PC-9 (cell line): ENCODE measurements at regions not wholly inside any gene's neighbourhood (a gene's known extent, or its start where the extent isn't known, plus 50 kb on each side); places are given as distances from the start of the nearest gene placed in this dataset.

Experiments
- BruUV-seq: library from RNA; stranded (reverse); fragments of 400-500 nt; replicated peaks from 2 replicates; lab custom pipeline; 2021; lab: Mats Ljungman, UMichigan
- CTCF ChIA-PET: fragments of 300-600 bp; sonication (Branson Sonifier 250); formaldehyde crosslinking; loops from one replicate; lab custom pipeline; 2022; ENCODE audit warnings: antibody characterized with exemption; lab: Charles Lee
- POLR2A ChIA-PET: fragments of 300-600 bp; sonication (Branson Sonifier 250); formaldehyde crosslinking; loops from one replicate; lab custom pipeline; 2022; ENCODE audit warnings: antibody characterized with exemption; ENCODE audit not compliant: unreplicated experiment; lab: Charles Lee
- DNase-seq, 2 experiments: peaks; one replicate each; pipeline versions ENCODE4 v3.0.0 to v3.0.0-alpha.2; 2015 to 2022; ENCODE audit warnings: mixed read lengths in 1 of 2
- H2AFZ ChIP-seq: fragments of 200-600 bp; sonication (generic); 2 replicates; pipeline ENCODE4 v1.8.1; 2017; ENCODE audit warnings: antibody characterized with exemption
- H3F3A ChIP-seq: fragments of 200-600 bp; sonication (generic); 2 replicates; pipeline ENCODE4 v1.8.1; 2017; ENCODE audit warnings: antibody characterized with exemption, mild to moderate bottlenecking, low read depth; ENCODE audit not compliant: insufficient read depth
- H3K27ac ChIP-seq: fragments of 200-600 bp; sonication (generic); 2 replicates; pipeline ENCODE4 v1.6.1; 2016; ENCODE audit warnings: mixed run types
- H3K27me3 ChIP-seq: fragments of 200-600 bp; sonication (generic); 2 replicates; pipeline ENCODE4 v1.6.1; 2016; ENCODE audit warnings: low read depth, mixed run types; ENCODE audit not compliant: insufficient read depth
- H3K36me3 ChIP-seq: fragments of 200-600 bp; sonication (generic); 2 replicates; pipeline ENCODE4 v1.6.1; 2016; ENCODE audit warnings: low read depth, mixed run types
- H3K4me1 ChIP-seq: fragments of 200-600 bp; sonication (generic); replicated peaks from 2 replicates; pipeline ENCODE4 v1.6.1; 2016; ENCODE audit warnings: mixed run types; ENCODE audit not compliant: insufficient read depth
- H3K4me2 ChIP-seq: fragments of 200-600 bp; sonication (generic); 2 replicates; pipeline ENCODE4 v1.6.1; 2017; ENCODE audit warnings: mixed run types
- H3K4me3 ChIP-seq: fragments of 200-600 bp; sonication (generic); 2 replicates; pipeline ENCODE4 v1.6.1; 2016; ENCODE audit warnings: mixed run types
- H3K79me2 ChIP-seq: fragments of 200-600 bp; sonication (generic); 2 replicates; pipeline ENCODE4 v1.6.1; 2017; ENCODE audit warnings: low read depth, mixed run types
- H3K9me2 ChIP-seq: fragments of 200-600 bp; sonication (generic); 2 replicates; pipeline ENCODE4 v1.8.1; 2017; ENCODE audit warnings: mild to moderate bottlenecking; ENCODE audit not compliant: insufficient read depth
- H3K9me3 ChIP-seq: fragments of 200-600 bp; sonication (generic); 2 replicates; pipeline ENCODE4 v1.8.1; 2016; ENCODE audit warnings: low read depth; ENCODE audit not compliant: insufficient read depth
- H4K20me1 ChIP-seq: fragments of 200-600 bp; sonication (generic); 2 replicates; pipeline ENCODE4 v1.8.1; 2017; ENCODE audit not compliant: insufficient read depth
- EZH2 ChIP-seq: fragments of 200-600 bp; sonication (generic); IDR thresholded peaks from 2 replicates; pipeline ENCODE4 v1.8.0; 2017; ENCODE audit warnings: antibody characterized with exemption, low read depth
- intact Hi-C: fragments of 100-400 bp; cut with micrococcal nuclease; formaldehyde crosslinking; loops from one replicate; pipeline ENCODE4 v1.10.0; 2022; ENCODE audit not compliant: unreplicated experiment
- TF ChIP-seq, protein P1 (sequence below): fragments of 200-600 bp; sonication (generic); conservative IDR thresholded peaks from 2 replicates; pipeline ENCODE4 v1.6.1; 2017; ENCODE audit warnings: mixed run types, antibody characterized with exemption, mild to moderate bottlenecking, moderate library complexity

DNA sequence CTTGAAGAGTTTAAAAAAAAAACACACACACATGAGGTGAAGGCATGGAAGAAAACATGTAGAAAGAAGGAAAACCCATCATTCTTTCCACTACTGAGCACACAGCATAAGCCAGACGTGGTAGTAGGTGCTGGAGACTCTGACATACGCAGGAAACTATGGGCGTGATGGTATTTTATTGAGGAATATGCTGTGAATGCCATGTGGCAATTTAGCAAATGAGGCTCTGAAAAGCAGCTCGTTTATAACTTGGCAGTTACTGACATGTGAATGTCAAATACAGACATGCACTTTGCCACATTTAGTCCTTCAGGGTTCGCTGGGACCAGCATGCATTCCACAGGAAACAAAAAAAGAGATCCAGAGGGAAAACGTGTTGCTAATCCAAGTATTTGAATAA, 74.3 kb upstream of the IFNAR2 start:
- no peak overlapping the region for H3K4me2 ChIP-seq
- no peaks in the 10 kb centered on the region for H3K36me3 ChIP-seq
- no peaks in the 10 kb centered on the region for H3F3A ChIP-seq
- H3K27ac ChIP-seq = no peak overlapping the region
- no peak for DNase-seq
- no peaks in the 10 kb centered on the region for H3K79me2 ChIP-seq
- ChIA-PET CTCF (interaction anchor here (0.6 kb wide), 1 partner anchor 32 kb away, joined by 3 read pairs; no protein-coding TSS in a partner anchor), POLR2A (interaction anchor here (0.6 kb wide), 1 partner anchor 544 kb away, joined by 5 read pairs; no protein-coding TSS in a partner anchor)
- H3K9me2 ChIP-seq = no peaks in the 10 kb centered on the region
- intact Hi-C loops = no loop called here
- no peak overlapping the region for H2AFZ ChIP-seq
- H3K9me3 ChIP-seq = no peaks in the 10 kb centered on the region
- no TSS peak for BruUV-seq
- TF ChIP-seq, protein P1, sequence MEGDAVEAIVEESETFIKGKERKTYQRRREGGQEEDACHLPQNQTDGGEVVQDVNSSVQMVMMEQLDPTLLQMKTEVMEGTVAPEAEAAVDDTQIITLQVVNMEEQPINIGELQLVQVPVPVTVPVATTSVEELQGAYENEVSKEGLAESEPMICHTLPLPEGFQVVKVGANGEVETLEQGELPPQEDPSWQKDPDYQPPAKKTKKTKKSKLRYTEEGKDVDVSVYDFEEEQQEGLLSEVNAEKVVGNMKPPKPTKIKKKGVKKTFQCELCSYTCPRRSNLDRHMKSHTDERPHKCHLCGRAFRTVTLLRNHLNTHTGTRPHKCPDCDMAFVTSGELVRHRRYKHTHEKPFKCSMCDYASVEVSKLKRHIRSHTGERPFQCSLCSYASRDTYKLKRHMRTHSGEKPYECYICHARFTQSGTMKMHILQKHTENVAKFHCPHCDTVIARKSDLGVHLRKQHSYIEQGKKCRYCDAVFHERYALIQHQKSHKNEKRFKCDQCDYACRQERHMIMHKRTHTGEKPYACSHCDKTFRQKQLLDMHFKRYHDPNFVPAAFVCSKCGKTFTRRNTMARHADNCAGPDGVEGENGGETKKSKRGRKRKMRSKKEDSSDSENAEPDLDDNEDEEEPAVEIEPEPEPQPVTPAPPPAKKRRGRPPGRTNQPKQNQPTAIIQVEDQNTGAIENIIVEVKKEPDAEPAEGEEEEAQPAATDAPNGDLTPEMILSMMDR = no peak
- TF ChIP-seq EZH2 = no peak
- no peaks in the 10 kb centered on the region for H4K20me1 ChIP-seq
- H3K4me1 ChIP-seq = no peaks in the 10 kb centered on the region
- peaks cover 48% of the 10 kb centered on the region for H3K27me3 ChIP-seq
- no peak overlapping the region for H3K4me3 ChIP-seq

DNA sequence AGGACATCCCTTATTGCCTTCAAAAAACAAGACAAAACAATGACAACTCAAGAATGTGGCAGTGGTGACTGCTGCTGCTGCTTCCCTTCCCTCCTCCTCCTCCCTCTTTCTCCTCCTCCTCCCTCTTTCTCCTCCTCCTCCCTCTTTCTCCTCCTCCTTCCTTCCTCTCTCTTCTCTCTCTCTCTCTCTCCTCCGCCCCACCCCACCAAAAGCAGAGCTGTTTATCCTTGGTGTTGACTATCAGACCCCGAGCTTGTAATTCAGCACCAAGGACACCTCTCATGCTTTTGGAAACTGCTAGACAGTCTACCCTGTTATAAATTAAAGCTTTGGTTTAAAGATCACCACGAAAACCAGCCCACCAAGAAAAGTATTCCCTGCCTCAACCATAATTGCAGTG, 72.4 kb upstream of the IFNAR2 start:
- H3K9me2 ChIP-seq = no peaks in the 10 kb centered on the region
- CTCF ChIA-PET = interaction anchor here (0.7 kb wide), 1 partner anchor 40 kb away, joined by 27 read pairs; no protein-coding TSS in a partner anchor
- H3F3A ChIP-seq = no peaks in the 10 kb centered on the region
- no peak for DNase-seq
- POLR2A ChIA-PET = no interaction called here
- no peaks in the 10 kb centered on the region for H3K9me3 ChIP-seq
- no peaks in the 10 kb centered on the region for H3K4me1 ChIP-seq
- intact Hi-C loops = no loop called here
- H3K4me2 ChIP-seq = no peak overlapping the region
- no peaks in the 10 kb centered on the region for H3K79me2 ChIP-seq
- H3K36me3 ChIP-seq = no peaks in the 10 kb centered on the region
- BruUV-seq = no TSS peak
- H3K4me3 ChIP-seq = no peak overlapping the region
- H3K27me3 ChIP-seq = peaks cover 50% of the 10 kb centered on the region
- H4K20me1 ChIP-seq = no peaks in the 10 kb centered on the region
- no peak overlapping the region for H2AFZ ChIP-seq
- TF ChIP-seq EZH2 = no peak
- TF ChIP-seq, protein P1 = no peak
- H3K27ac ChIP-seq = no peak overlapping the region

DNA sequence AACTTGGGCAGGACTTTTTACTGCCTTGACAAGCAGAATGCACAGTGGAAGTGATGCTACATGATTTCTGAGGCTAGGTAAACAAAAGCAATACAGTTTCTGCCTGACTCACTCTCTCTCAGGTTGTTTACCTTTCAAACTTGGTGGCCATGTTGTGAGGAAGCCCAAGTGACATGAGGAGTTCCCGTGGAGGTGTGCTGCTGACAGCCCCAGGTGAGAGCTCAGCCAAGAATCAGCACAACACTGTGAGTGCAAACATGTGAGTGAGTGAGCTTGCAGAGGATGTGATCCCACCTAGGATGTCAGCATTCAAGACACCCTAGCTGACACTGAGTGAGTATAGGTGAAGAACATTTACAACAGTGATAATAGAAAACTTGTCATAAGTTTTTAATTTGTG, 71.1 kb upstream of the IFNAR2 start:
- H4K20me1 ChIP-seq = no peaks in the 10 kb centered on the region
- POLR2A ChIA-PET = no interaction called here
- H3K4me1 ChIP-seq = no peaks in the 10 kb centered on the region
- DNase-seq = no peak
- H3K27ac ChIP-seq = no peak overlapping the region
- CTCF ChIA-PET = interaction anchor here (0.5 kb wide), 1 partner anchor 33 kb away, joined by 5 read pairs; no protein-coding TSS in a partner anchor
- TF ChIP-seq EZH2 = no peak
- TF ChIP-seq, protein P1 = no peak
- no peaks in the 10 kb centered on the region for H3F3A ChIP-seq
- H3K27me3 ChIP-seq = peaks cover 49% of the 10 kb centered on the region
- H3K4me2 ChIP-seq = no peak overlapping the region
- H3K36me3 ChIP-seq = no peaks in the 10 kb centered on the region
- no peaks in the 10 kb centered on the region for H3K9me2 ChIP-seq
- H3K4me3 ChIP-seq = no peak overlapping the region
- intact Hi-C loops = no loop called here
- no peaks in the 10 kb centered on the region for H3K9me3 ChIP-seq
- BruUV-seq = no TSS peak
- no peak overlapping the region for H2AFZ ChIP-seq
- H3K79me2 ChIP-seq = no peaks in the 10 kb centered on the region
